22Rv1 (cell line): ENCODE measurements at regions not wholly inside any gene's neighbourhood (a gene's known extent, or its start where the extent isn't known, plus 50 kb on each side); places are given as distances from the start of the nearest gene placed in this dataset.

ENCODE experiments used
- CTCF ChIP-seq: fragments of 450-650 bp; IDR thresholded peaks from 2 replicates; pipeline ENCODE4 v1.5.1; 2017; ENCODE audit warnings: mild to moderate bottlenecking
- ZFX ChIP-seq: fragments of 450-650 bp; IDR thresholded peaks from 2 replicates; pipeline ENCODE4 v1.6.1; 2017; ENCODE audit warnings: antibody characterized with exemption, borderline replicate concordance

- TF ChIP-seq CTCF (no peak), ZFX (no peak)
Measured at GRCh38 chr7:46071076-46071475, 150.0 kb upstream of the IGFBP3 start.
